GM12872 (cell line): ENCODE measurements at regions not wholly inside any gene's neighbourhood (a gene's known extent, or its start where the extent isn't known, plus 50 kb on each side); places are given as distances from the start of the nearest gene placed in this dataset.

Experiments used
- TF ChIP-seq, protein P1 (sequence below): IDR thresholded peaks from 3 replicates; pipeline ENCODE4 v1.5.1; 2011; ENCODE audit warnings: low read depth, mild to moderate bottlenecking, low read length, moderate library complexity; ENCODE audit not compliant: insufficient read depth

DNA sequence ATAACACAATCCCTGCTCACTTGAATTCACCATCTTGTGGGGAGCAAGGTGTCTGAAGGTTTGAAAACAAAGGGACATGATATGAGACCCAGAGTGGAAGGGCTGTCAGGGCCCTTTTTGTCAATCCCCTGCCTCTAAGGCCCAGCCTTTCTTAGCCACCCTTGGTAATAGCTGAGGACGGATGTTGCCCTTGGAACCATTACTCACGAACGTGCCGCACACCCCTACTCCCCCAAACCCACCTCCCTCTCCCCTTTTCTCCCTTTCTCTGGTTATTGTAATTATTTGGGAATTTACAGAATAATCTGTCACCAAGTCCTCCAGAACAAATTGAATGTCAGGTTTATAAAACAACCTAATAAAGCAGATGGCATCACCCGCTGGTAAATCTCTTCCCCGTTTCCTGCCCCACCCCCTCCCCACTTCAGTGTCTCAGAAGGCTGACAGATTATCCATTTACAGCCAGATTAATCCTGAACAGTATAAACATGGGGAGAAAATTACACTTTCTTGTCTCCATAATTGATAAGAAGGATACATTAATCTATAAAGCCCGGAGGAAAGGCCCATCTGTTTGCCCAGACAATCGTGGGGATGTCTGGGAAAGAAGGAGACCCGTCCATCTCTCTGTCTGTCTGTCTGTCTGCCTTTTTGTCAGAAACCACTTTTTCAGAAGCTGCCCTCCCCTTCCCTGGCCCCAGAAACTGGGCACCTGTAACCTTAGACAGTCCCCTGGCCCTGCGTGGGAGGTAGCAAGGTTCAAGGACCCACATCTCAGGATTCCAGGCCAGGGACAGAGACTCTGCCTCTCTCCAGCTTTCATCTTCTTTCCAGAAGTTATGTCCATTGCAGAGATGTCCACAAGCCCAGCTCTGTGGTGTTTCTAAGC, 60.6 kb upstream of the CD34 start:
- TF ChIP-seq, protein P1, sequence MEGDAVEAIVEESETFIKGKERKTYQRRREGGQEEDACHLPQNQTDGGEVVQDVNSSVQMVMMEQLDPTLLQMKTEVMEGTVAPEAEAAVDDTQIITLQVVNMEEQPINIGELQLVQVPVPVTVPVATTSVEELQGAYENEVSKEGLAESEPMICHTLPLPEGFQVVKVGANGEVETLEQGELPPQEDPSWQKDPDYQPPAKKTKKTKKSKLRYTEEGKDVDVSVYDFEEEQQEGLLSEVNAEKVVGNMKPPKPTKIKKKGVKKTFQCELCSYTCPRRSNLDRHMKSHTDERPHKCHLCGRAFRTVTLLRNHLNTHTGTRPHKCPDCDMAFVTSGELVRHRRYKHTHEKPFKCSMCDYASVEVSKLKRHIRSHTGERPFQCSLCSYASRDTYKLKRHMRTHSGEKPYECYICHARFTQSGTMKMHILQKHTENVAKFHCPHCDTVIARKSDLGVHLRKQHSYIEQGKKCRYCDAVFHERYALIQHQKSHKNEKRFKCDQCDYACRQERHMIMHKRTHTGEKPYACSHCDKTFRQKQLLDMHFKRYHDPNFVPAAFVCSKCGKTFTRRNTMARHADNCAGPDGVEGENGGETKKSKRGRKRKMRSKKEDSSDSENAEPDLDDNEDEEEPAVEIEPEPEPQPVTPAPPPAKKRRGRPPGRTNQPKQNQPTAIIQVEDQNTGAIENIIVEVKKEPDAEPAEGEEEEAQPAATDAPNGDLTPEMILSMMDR, result no peak

DNA sequence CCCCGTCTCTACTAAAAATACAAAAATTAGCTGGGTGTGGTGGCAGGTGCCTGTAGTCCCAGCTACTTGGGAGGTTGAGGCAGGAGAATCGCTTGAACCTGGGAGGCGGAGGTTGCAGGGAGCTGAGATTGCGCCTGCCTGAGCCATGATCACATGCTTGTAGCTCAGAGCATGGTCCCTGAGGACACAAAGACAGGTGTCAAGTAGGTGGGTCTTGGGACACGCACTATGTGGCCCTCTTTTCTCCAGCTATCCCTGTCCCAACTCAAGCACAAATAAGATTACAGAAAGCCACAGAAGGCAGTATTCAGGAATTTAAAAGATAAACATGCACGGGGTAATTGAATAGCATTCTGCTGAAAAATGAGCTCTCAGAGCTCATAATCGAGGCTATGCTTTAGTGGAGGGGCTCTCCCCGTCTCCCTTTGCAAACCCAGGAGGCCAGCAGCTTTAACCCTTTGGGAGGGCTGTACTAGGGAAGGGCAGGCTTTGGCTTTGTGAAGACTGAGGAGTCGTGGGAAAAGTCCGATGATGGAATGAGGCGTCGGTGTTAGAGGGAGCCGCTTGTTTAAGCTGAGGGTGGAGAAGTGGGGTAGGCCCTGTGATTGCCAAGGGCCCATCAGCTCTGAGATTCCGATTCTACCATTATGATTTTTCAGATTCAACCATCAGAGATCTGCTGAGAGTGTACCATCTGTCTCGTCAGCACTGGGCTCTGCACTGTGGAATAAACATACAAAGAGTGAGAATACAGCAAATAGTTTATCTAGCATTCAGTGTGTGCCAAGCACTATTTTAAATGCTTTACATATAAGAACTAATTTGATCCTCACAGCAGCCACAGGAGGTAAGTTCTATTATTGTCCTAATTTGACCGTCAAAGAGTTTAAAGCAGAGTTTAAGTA, 59.7 kb upstream of the CD34 start:
- TF ChIP-seq, protein P1, result no peak

DNA sequence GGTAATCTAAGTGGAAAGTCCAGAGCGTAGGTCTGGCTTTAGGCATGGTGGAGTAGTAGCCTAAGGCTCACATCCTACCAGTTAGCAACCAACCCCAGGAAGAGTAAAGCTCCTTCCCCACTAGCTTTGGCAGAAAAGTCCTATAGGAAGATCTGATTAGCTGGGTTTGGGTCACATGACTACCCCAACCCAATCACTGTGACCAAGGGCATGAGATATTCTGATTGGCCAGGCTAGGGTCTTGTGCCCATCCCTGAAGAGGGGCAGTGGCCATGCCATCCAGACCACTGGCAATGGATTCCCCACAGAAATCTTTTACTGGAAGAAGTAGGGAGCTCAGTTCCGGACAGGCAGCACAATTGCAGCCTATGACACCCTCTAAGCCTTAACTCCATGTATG, 58.6 kb upstream of the CD34 start:
- TF ChIP-seq, protein P1, result no peak

DNA sequence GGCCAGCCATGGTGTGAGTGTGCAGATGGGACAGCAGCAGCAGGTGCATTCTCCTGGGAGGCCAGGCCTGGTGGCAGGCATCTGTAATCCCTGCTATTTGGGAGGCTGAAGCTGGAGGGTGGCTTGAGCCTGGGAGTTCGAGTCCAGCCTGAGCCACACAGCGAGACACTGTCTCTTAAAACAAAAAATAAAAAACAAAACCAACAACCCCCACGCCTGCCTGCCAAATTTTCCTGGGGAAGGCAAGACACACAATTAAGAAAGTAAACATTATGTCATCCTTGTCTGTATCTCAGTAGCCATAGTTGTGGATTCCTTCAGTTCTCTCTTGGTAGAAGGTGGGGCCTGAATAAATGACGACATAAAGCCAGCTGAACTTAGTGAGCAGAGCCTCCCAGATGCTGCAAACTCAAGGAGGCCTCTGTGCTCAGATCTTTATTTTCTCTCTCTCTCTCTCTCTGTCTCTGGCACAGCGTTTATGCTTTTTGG, 57.6 kb upstream of the CD34 start:
- TF ChIP-seq, protein P1, result no peak

DNA sequence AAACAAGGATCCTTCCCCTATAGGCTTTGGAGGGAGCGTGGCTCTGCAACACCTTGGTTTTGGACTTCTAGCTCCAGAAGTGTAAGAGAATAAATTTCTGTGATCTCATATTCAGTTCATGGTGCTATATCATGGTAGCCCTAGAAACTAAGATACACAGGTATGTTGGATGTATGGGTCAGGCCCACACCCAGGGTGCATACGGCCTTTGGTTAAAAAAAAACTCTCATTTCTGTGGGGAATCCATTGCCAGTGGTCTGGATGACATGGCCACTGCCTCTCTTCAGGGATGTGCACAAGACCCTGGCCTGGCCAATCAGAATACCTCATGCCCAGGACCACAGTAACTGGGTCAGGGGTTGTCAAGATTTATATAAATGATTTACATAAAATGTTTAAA, 56.8 kb upstream of the CD34 start:
- TF ChIP-seq, protein P1, result no peak

DNA sequence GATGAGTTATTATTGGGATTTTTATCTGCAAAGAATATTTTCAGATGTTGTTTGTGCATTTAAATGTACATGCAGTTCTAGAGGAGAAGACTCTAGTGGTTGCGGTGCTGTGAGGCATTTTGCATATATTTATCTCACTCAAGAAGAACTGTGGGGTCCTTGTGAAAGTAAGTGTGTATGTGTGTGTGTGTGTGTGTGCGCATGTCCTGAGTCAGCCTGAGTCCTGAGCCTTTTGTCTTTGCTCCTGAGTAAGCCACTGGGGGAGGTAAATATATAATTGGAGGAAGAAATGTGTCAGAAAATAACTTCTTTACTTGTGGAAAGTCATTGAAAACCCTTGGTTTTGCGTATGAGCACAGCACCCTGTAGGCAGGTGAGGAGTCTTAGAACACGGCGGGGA, 55.6 kb upstream of the CD34 start:
- TF ChIP-seq, protein P1, result no peak
